Kidney (tissue), 13 donors: ENCODE measurements at regions not wholly inside any gene's neighbourhood (a gene's known extent, or its start where the extent isn't known, plus 50 kb on each side); places are given as distances from the start of the nearest gene placed in this dataset.
"Not testable (repeated sequence)": the region's sequence is repeated elsewhere in the genome, so short reads cannot be mapped to it uniquely, and the experiment has no call there.

ENCODE experiments used
- DNase-seq, 5 donors: peaks; one replicate each; pipeline ENCODE4 v3.0.0-alpha.2; 2013 to 2020
- FAIRE-seq: peaks from 2 replicates; lab custom pipeline; 2012; peaks lifted over from hg19 to GRCh38; lab: Jason Lieb, UNC
- H3K27ac ChIP-seq, 2 donors: one replicate each; pipeline ENCODE4 v1.7.0; 2013; ENCODE audit warnings: low read depth in 2 of 2, low read length in 2 of 2, inconsistent platforms in 1 of 2
- H3K27me3 ChIP-seq: one replicate; pipeline ENCODE4 v1.7.1; 2013; ENCODE audit warnings: low read length, inconsistent platforms; ENCODE audit not compliant: control insufficient read depth, insufficient read depth
- H3K36me3 ChIP-seq, 3 donors: one replicate each; pipeline versions ENCODE4 v1.7.0 to v1.7.1; 2013; ENCODE audit warnings: low read length in 3 of 3, control low read depth in 1 of 3, inconsistent platforms in 1 of 3; ENCODE audit not compliant: insufficient read depth in 3 of 3, control insufficient read depth in 2 of 3
- H3K4me1 ChIP-seq, 3 donors: one replicate each; pipeline versions ENCODE4 v1.7.0 to v1.7.1; 2013; ENCODE audit warnings: low read length in 3 of 3, inconsistent platforms in 1 of 3, low read depth in 1 of 3; ENCODE audit not compliant: control insufficient read depth in 2 of 3, insufficient read depth in 2 of 3
- H3K4me3 ChIP-seq, 3 donors: one replicate each; pipeline versions ENCODE4 v1.7.0 to v1.8.1; 2013; ENCODE audit warnings: low read length in 3 of 3, control low read depth in 1 of 3, inconsistent platforms in 1 of 3
- H3K9ac ChIP-seq, 3 donors: one replicate each; pipeline versions ENCODE4 v1.7.0 to v1.7.1; 2013; ENCODE audit warnings: low read length in 3 of 3, control low read depth in 1 of 3, inconsistent platforms in 1 of 3
- H3K9me3 ChIP-seq, 3 donors: one replicate each; pipeline versions ENCODE4 v1.7.0 to v1.7.1; 2013; ENCODE audit warnings: low read length in 3 of 3, control low read depth in 1 of 3, inconsistent platforms in 1 of 3; ENCODE audit not compliant: control insufficient read depth in 2 of 3, insufficient read depth in 1 of 3
- CTCF ChIP-seq: IDR thresholded peaks from 3 replicates; pipeline ENCODE4 v1.5.1; 2012; ENCODE audit warnings: mild to moderate bottlenecking, moderate library complexity, borderline replicate concordance; ENCODE audit not compliant: insufficient read depth; ENCODE audit errors: extremely low read depth
- intact Hi-C: fragments of 100-400 bp; cut with DNase I; formaldehyde crosslinking; loops from one replicate; pipeline ENCODE4 v1.11.1; 2022
- donor health status: control.
- donor health status: control.
- donor health status: control.
- donor health status: control.
- donor health status: control.
- donor health status: DM: yes; HTN: yes; CAD: no.
- donor health status: Normal renal cell carcinoma (clear cell type).

- Histone ChIP-seq H3K36me3 (no peaks in the 10 kb centered on the region), H3K4me3 (no peak overlapping the region), H3K27me3 (no peaks in the 10 kb centered on the region), H3K27ac (no peak overlapping the region), H3K9me3 (no peaks in the 10 kb centered on the region), H3K4me1 (no peaks in the 10 kb centered on the region), H3K9ac (no peak overlapping the region)
- DNase-seq (no peak), FAIRE-seq (no peak)
- intact Hi-C loops, result no loop called here
- TF ChIP-seq CTCF, result no peak
Observed at GRCh38 chr5:42267091-42267490, 156.1 kb upstream of the GHR start.

- H3K36me3 ChIP-seq, result not testable (repeated sequence)
Observed at GRCh38 chr5:42268170-42268569, 155.1 kb upstream of the GHR start.

GRCh38 chr5:42268630-42269029, 154.6 kb upstream of the GHR start:
- no peak overlapping the region for H3K4me3 ChIP-seq
- no peaks in the 10 kb centered on the region for H3K4me1 ChIP-seq
- DNase-seq (no peak), FAIRE-seq (no peak)
- intact Hi-C loops, result no loop called here
- H3K36me3 ChIP-seq, result no peaks in the 10 kb centered on the region
- TF ChIP-seq CTCF, result no peak
- no peaks in the 10 kb centered on the region for H3K9me3 ChIP-seq
- H3K9ac ChIP-seq, result no peak overlapping the region
- H3K27me3 ChIP-seq, result no peaks in the 10 kb centered on the region
- no peak overlapping the region for H3K27ac ChIP-seq

More at GRCh38 chr5:42268170-42268569, 155.1 kb upstream of the GHR start:
- H3K9me3 ChIP-seq, intact Hi-C loops, H3K4me1 ChIP-seq, H3K27ac ChIP-seq, FAIRE-seq, H3K9ac ChIP-seq, DNase-seq, H3K27me3 ChIP-seq, H3K4me3 ChIP-seq: not testable (repeated sequence)

GRCh38 chr5:42270771-42271170, 152.5 kb upstream of the GHR start:
- FAIRE-seq (no peak), DNase-seq (no peak)
- Histone ChIP-seq H3K9me3 (no peaks in the 10 kb centered on the region), H3K27ac (no peak overlapping the region), H3K4me3 (no peak overlapping the region), H3K36me3 (no peaks in the 10 kb centered on the region), H3K27me3 (no peaks in the 10 kb centered on the region), H3K9ac (no peak overlapping the region), H3K4me1 (no peaks in the 10 kb centered on the region)
- intact Hi-C loops, result no loop called here
- no peak for TF ChIP-seq CTCF
